GM23248 (cell line): ENCODE measurements at regions not wholly inside any gene's neighbourhood (a gene's known extent, or its start where the extent isn't known, plus 50 kb on each side); places are given as distances from the start of the nearest gene placed in this dataset.

Experiments used
- EZH2 ChIP-seq: fragments of 200-600 bp; sonication (generic); IDR thresholded peaks from 2 replicates; pipeline ENCODE4 v1.6.1; 2018; ENCODE audit warnings: antibody characterized with exemption, mild to moderate bottlenecking; ENCODE audit not compliant: insufficient read depth, poor library complexity, severe bottlenecking
- EZH2phosphoT487 ChIP-seq: fragments of 200-600 bp; sonication (generic); IDR thresholded peaks from 2 replicates; pipeline ENCODE4 v1.6.1; 2018; ENCODE audit warnings: antibody characterized with exemption, moderate library complexity, mild to moderate bottlenecking, low read depth; ENCODE audit not compliant: insufficient read depth

DNA sequence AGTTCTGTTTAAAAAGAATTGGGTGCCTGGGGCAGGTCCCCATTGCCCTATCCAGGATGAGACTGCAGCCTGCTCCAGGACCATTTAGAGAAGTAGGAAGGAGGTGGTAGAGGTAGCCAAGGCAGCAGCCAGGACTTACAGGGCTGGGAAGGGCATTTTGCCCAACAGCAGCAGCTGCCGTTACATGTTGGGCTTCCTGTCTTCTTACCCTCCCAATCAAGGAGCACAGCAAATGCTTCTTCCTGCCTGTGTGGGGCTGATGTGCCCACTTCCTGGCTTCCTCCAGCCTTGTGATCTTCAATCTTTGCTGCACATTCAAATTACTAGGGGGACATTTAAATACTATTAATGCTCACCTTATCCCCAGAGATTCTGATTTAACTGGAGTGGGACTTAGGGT lies 112.0 kb downstream of the QPCT start:
- TF ChIP-seq EZH2 (no peak), EZH2phosphoT487 (no peak)
